ENCODE measurements at regions not wholly inside any gene's neighbourhood (a gene's known extent, or its start where the extent isn't known, plus 50 kb on each side); places are given as distances from the start of the nearest gene placed in this dataset.
A peak's percentile ranks its signal among the peaks of the same experiment; 100 is the strongest.

DNA sequence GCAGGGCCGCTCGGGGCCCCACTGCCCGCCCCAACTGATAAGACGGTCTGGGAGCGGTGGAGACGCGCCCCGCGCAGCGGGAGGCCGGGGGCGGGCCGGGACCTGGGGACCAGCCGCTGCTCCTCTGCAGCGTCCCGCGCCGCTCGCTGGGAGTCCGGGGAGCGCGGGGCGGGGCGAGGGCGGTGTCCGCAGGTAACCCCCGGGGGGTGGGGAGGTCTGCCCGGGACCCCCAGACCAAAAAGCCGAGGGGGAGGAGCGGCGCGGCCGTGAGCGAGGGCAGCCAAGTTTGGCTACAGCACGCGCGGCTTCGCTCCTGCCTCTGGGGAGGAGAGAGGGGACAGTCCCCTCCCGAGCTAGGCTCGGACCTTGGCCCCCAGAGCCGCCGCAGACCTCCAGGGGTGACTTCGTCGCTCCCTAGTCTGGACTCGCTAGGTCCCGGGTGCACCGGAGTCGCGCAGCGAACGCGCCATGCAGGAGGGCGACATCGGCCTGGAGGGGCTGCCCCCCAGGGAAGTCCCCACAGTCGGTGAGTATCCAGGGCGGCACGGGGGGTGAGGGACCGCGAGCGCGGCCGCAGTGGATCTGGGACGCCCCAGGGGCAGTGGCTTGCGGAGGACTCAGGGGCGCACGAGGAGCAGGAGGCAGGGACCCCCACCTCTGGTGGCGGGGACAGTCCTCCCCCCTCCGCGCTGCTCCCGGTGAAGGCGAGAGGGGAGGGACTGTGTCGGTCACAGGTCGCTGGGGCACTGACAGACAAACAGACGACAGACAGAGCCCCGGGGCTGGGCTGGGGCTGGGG lies 92.3 kb upstream of the ANO1 start:
- H3K27ac ChIP-seq (ENCODE audit: low read depth, low read length): peak overlapping the region; percentile 36
- H3K4me1 ChIP-seq (ENCODE audit: control insufficient read depth in 3 of 3, insufficient read depth in 3 of 3, low read length in 3 of 3): no peaks in the 10 kb centered on the region
- H3K9ac ChIP-seq (ENCODE audit: low read depth in 1 of 3, low read length in 3 of 3): peak overlapping the region in 1 of 3 donors; percentile 25
- H3K9me3 ChIP-seq (ENCODE audit: control insufficient read depth in 3 of 3, low read length in 3 of 3): no peaks in the 10 kb centered on the region
- no peaks in the 10 kb centered on the region for H3K36me3 ChIP-seq (ENCODE audit: control insufficient read depth in 3 of 3, insufficient read depth in 3 of 3, low read length in 3 of 3)
- H3K4me3 ChIP-seq (ENCODE audit: low read length in 3 of 3): peak overlapping the region in 1 of 3 donors; percentile 35
- H3K27me3 ChIP-seq (ENCODE audit: control insufficient read depth in 3 of 3, insufficient read depth in 3 of 3, low read length in 3 of 3): peaks cover 42 to 50% (median 50%) of the 10 kb centered on the region in 3 donors

DNA sequence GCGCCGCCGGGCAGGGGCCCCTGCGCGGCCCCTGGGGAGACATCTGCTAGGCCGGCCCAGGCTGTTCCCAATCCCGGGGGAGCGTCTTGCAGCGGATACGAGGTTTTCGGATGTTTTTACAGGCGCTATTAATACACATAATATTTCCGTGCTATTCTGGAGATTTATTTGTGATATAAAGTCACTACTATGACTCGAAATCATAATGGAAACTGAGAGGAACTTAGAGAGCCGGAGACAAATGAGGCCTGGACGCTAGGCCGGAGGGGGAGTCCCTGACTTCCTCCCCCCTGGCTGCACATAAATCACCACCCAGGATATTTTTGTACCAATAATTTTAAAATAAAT lies 91.7 kb upstream of the ANO1 start:
- Histone ChIP-seq H3K4me3 (ENCODE audit: low read length in 3 of 3) (no peak overlapping the region), H3K9ac (ENCODE audit: low read depth in 1 of 3, low read length in 3 of 3) (no peak overlapping the region), H3K4me1 (ENCODE audit: control insufficient read depth in 3 of 3, insufficient read depth in 3 of 3, low read length in 3 of 3) (no peaks in the 10 kb centered on the region), H3K27me3 (ENCODE audit: control insufficient read depth in 3 of 3, insufficient read depth in 3 of 3, low read length in 3 of 3) (peaks cover 42 to 48% (median 47%) of the 10 kb centered on the region in 3 donors), H3K27ac (ENCODE audit: low read depth, low read length) (peak overlapping the region; percentile 36), H3K9me3 (ENCODE audit: control insufficient read depth in 3 of 3, low read length in 3 of 3) (no peaks in the 10 kb centered on the region), H3K36me3 (ENCODE audit: control insufficient read depth in 3 of 3, insufficient read depth in 3 of 3, low read length in 3 of 3) (no peaks in the 10 kb centered on the region)

DNA sequence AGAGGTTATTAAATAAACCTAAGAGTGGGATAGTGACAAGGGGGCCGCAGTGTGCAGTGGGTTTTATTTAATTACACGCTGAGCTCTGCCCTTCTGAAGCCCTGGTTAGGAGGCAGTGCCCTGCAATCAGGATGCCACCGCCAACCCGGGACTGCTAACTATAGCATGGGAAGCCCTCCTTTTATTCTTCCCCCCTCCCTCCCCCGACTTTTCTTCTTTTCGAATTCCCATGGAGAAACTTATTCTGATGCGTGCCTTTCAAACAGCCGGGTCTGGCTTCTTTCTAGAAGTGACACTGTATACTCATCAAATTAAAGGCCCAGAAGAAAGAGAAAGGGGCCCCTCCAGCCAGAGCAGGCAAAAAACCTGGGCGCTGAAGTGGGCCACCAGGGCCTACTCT lies 91.3 kb upstream of the ANO1 start:
- Histone ChIP-seq H3K27ac (ENCODE audit: low read depth, low read length) (no peak overlapping the region), H3K27me3 (ENCODE audit: control insufficient read depth in 3 of 3, insufficient read depth in 3 of 3, low read length in 3 of 3) (peaks cover 42 to 46% (median 44%) of the 10 kb centered on the region in 3 donors), H3K9ac (ENCODE audit: low read depth in 1 of 3, low read length in 3 of 3) (no peak overlapping the region), H3K4me1 (ENCODE audit: control insufficient read depth in 3 of 3, insufficient read depth in 3 of 3, low read length in 3 of 3) (no peaks in the 10 kb centered on the region), H3K36me3 (ENCODE audit: control insufficient read depth in 3 of 3, insufficient read depth in 3 of 3, low read length in 3 of 3) (no peaks in the 10 kb centered on the region), H3K4me3 (ENCODE audit: low read length in 3 of 3) (no peak overlapping the region), H3K9me3 (ENCODE audit: control insufficient read depth in 3 of 3, low read length in 3 of 3) (no peaks in the 10 kb centered on the region)

DNA sequence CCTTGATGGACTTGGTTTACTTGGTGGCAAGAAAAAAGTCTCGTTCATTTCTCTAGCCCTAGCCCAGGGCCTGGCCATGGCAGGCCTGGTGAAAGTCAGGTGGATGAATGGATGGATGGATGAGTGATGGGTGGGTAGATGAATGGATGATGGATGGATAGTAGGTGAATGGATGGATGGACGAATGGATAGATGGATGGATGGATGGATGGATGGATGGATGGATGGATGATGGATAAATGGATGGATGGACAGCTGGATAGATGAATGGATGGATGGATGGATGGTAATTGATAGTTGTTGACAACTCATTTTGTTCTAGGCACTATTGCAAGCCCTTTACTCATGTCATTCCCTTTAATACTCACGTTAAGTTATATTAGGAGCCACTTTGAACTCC lies 86.1 kb upstream of the ANO1 start:
- H3K4me1 ChIP-seq (ENCODE audit: control insufficient read depth in 3 of 3, insufficient read depth in 3 of 3, low read length in 3 of 3): peaks cover 0 to 2% (median 0%) of the 10 kb centered on the region in 3 donors
- H3K27me3 ChIP-seq (ENCODE audit: control insufficient read depth in 3 of 3, insufficient read depth in 3 of 3, low read length in 3 of 3): peaks cover 12 to 13% (median 12%) of the 10 kb centered on the region in 3 donors
- no peak overlapping the region for H3K9ac ChIP-seq (ENCODE audit: low read depth in 1 of 3, low read length in 3 of 3)
- H3K4me3 ChIP-seq (ENCODE audit: low read length in 3 of 3): no peak overlapping the region
- peaks cover 0 to 4% (median 3%) of the 10 kb centered on the region in 3 donors for H3K9me3 ChIP-seq (ENCODE audit: control insufficient read depth in 3 of 3, low read length in 3 of 3)
- no peaks in the 10 kb centered on the region for H3K36me3 ChIP-seq (ENCODE audit: control insufficient read depth in 3 of 3, insufficient read depth in 3 of 3, low read length in 3 of 3)
- no peak overlapping the region for H3K27ac ChIP-seq (ENCODE audit: low read depth, low read length)

DNA sequence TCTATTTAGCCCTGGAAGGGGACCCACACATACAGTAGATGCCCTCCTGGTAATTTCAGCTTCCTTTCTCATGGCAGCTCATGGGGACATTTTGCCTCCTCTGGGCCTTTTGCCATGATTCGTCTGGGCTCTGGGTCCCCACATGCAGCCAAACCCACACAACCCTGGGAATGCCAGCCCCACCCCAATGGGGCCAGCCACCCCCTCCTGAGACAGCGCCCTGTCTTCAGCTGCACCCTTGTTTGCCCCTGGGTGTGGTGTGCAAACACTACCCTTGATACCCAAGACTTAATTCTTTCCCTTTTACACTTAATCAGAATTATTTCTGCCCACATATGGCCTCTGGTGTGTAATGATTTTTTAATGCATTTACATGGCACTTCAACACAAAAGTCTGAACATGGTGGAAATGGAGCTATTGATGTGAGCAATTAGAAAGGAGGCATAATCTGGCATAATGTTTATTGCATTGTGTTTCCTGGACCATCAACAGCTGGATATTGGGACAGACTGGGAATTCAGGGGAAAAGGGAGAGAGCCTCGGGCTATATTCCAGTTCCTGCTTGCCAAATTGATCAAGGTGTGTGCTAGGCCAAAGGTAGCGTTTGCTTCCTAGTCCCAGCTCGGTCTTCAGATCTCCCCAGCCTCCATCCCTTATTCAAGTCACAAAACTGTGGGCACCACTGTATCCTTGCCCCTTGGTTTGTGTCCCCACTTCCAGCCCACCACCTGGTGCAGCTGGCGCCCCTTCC lies 85.0 kb upstream of the ANO1 start:
- Histone ChIP-seq H3K4me3 (ENCODE audit: low read length in 3 of 3) (no peak overlapping the region), H3K36me3 (ENCODE audit: control insufficient read depth in 3 of 3, insufficient read depth in 3 of 3, low read length in 3 of 3) (no peaks in the 10 kb centered on the region), H3K27ac (ENCODE audit: low read depth, low read length) (no peak overlapping the region), H3K27me3 (ENCODE audit: control insufficient read depth in 3 of 3, insufficient read depth in 3 of 3, low read length in 3 of 3) (peaks cover 6 to 10% (median 8%) of the 10 kb centered on the region in 3 donors), H3K9ac (ENCODE audit: low read depth in 1 of 3, low read length in 3 of 3) (no peak overlapping the region), H3K4me1 (ENCODE audit: control insufficient read depth in 3 of 3, insufficient read depth in 3 of 3, low read length in 3 of 3) (peaks cover 0 to 2% (median 0%) of the 10 kb centered on the region in 3 donors), H3K9me3 (ENCODE audit: control insufficient read depth in 3 of 3, low read length in 3 of 3) (peaks cover 0 to 4% (median 3%) of the 10 kb centered on the region in 3 donors)

DNA sequence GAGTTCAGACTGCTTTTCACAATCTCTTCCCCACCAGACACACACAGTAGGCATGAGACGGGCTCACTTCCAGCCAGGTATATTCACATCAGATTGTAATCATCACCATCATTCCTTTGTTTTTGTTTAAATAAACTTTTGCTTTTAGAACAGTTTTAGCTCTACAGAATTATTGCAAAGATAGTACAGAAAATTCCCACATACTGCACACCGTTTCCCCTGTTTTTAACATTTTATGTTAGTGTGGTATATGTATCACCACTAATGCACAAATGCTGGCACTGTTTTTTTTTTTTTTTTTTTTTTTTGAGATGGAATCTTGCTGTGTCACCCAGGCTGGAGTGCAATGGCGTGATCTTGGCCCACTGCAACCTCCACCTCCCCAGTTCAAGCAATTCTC lies 83.3 kb upstream of the ANO1 start:
- Histone ChIP-seq H3K36me3 (ENCODE audit: control insufficient read depth in 3 of 3, insufficient read depth in 3 of 3, low read length in 3 of 3) (no peaks in the 10 kb centered on the region), H3K27me3 (ENCODE audit: control insufficient read depth in 3 of 3, insufficient read depth in 3 of 3, low read length in 3 of 3) (peaks cover 0 to 5% (median 0%) of the 10 kb centered on the region in 3 donors), H3K4me1 (ENCODE audit: control insufficient read depth in 3 of 3, insufficient read depth in 3 of 3, low read length in 3 of 3) (peaks cover 0 to 2% (median 0%) of the 10 kb centered on the region in 3 donors), H3K9me3 (ENCODE audit: control insufficient read depth in 3 of 3, low read length in 3 of 3) (peaks cover 0 to 4% (median 3%) of the 10 kb centered on the region in 3 donors), H3K4me3 (ENCODE audit: low read length in 3 of 3) (no peak overlapping the region), H3K27ac (ENCODE audit: low read depth, low read length) (no peak overlapping the region), H3K9ac (ENCODE audit: low read depth in 1 of 3, low read length in 3 of 3) (no peak overlapping the region)

DNA sequence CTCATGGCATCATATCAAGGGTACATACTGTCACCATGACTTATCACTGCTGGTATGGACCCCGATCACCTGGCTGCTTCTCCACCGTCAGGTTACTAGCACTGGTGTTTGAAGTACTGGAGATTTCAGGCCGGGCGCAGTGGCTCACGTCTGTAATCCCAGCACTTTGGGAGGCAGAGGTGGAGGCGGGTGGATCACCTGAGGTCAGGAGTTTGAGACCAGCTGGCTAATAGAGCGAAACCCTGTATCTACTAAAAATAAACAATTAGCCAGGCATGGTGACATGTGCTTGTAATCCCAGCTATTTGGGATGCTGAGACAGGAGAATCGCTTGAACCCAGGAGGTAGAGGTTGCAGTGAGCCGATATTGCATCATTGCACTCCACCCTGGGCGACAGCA lies 82.4 kb upstream of the ANO1 start:
- Histone ChIP-seq H3K4me1 (ENCODE audit: control insufficient read depth in 3 of 3, insufficient read depth in 3 of 3, low read length in 3 of 3) (peaks cover 0 to 2% (median 0%) of the 10 kb centered on the region in 3 donors), H3K27me3 (ENCODE audit: control insufficient read depth in 3 of 3, insufficient read depth in 3 of 3, low read length in 3 of 3) (peaks cover 0 to 5% (median 0%) of the 10 kb centered on the region in 3 donors), H3K36me3 (ENCODE audit: control insufficient read depth in 3 of 3, insufficient read depth in 3 of 3, low read length in 3 of 3) (no peaks in the 10 kb centered on the region), H3K4me3 (ENCODE audit: low read length in 3 of 3) (no peak overlapping the region), H3K27ac (ENCODE audit: low read depth, low read length) (no peak overlapping the region), H3K9ac (ENCODE audit: low read depth in 1 of 3, low read length in 3 of 3) (no peak overlapping the region), H3K9me3 (ENCODE audit: control insufficient read depth in 3 of 3, low read length in 3 of 3) (peaks cover 0 to 4% (median 3%) of the 10 kb centered on the region in 3 donors)

DNA sequence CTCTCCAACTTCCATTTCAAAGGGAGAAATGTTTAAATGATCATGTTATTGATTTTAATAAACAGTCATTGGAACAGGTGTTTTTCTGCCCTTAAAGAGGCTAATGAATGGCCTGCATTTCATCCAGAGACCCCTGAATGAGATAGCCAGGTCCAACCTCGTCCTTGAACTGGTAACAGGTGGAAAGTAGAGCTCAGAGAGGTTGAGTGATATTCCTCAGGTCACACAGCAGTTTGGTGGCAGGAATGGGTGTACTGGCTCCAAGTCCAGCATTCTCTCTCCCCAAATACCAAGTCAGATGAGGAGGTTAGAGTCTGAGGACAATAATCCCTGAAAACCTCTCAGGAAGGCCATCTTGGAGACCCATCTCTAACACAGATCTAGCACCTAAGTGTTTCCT lies 81.7 kb upstream of the ANO1 start:
- Histone ChIP-seq H3K27me3 (ENCODE audit: control insufficient read depth in 3 of 3, insufficient read depth in 3 of 3, low read length in 3 of 3) (peaks cover 0 to 5% (median 0%) of the 10 kb centered on the region in 3 donors), H3K9ac (ENCODE audit: low read depth in 1 of 3, low read length in 3 of 3) (no peak overlapping the region), H3K9me3 (ENCODE audit: control insufficient read depth in 3 of 3, low read length in 3 of 3) (peaks cover 0 to 4% (median 3%) of the 10 kb centered on the region in 3 donors), H3K36me3 (ENCODE audit: control insufficient read depth in 3 of 3, insufficient read depth in 3 of 3, low read length in 3 of 3) (no peaks in the 10 kb centered on the region), H3K27ac (ENCODE audit: low read depth, low read length) (no peak overlapping the region), H3K4me3 (ENCODE audit: low read length in 3 of 3) (no peak overlapping the region), H3K4me1 (ENCODE audit: control insufficient read depth in 3 of 3, insufficient read depth in 3 of 3, low read length in 3 of 3) (peaks cover 0 to 2% (median 0%) of the 10 kb centered on the region in 3 donors)

DNA sequence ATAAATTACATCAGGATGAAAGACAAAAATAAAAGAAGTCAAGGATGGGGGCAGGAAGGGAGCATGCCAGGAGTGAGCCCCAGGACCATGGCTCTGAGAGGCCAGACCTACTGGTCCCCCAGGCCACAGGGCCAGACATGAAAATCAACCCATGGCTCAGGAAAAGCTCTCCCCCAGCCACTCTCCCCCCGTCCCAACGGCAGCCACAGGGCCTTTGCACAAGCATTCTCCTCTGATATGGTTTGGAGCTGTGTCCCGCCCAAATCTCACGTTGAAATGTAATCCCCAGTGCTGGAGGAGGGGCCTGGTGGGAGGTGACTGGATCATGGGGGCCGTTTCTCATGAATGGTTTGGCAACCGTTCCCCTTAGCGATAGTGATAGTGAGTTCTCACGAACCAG lies 80.8 kb upstream of the ANO1 start:
- Histone ChIP-seq H3K4me3 (ENCODE audit: low read length in 3 of 3) (no peak overlapping the region), H3K9me3 (ENCODE audit: control insufficient read depth in 3 of 3, low read length in 3 of 3) (peaks cover 0 to 4% (median 3%) of the 10 kb centered on the region in 3 donors), H3K36me3 (ENCODE audit: control insufficient read depth in 3 of 3, insufficient read depth in 3 of 3, low read length in 3 of 3) (no peaks in the 10 kb centered on the region), H3K9ac (ENCODE audit: low read depth in 1 of 3, low read length in 3 of 3) (no peak overlapping the region), H3K4me1 (ENCODE audit: control insufficient read depth in 3 of 3, insufficient read depth in 3 of 3, low read length in 3 of 3) (peaks cover 0 to 2% (median 0%) of the 10 kb centered on the region in 3 donors), H3K27ac (ENCODE audit: low read depth, low read length) (no peak overlapping the region), H3K27me3 (ENCODE audit: control insufficient read depth in 3 of 3, insufficient read depth in 3 of 3, low read length in 3 of 3) (peaks cover 0 to 5% (median 0%) of the 10 kb centered on the region in 3 donors)

DNA sequence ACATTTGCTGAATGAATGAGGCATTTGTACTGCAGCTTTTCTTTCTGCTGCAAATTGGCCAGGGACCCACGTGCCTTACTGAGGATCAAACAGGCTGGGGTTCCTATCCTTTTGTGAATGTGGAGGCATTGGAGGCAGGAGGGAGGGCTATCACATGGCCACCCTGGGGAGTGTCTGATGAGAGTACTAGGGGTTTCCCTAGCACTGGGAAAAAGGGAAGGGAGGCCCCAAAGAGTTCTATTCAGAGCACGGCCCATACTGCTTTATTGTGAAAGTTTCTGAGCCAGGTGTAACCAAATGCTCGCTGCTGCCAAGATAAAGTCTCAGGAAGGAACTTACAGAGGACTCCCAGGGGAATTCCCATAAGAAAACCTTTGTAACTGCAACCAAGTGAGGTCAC lies 78.4 kb upstream of the ANO1 start:
- H3K9ac ChIP-seq (ENCODE audit: low read depth in 1 of 3, low read length in 3 of 3): no peak overlapping the region
- H3K9me3 ChIP-seq (ENCODE audit: control insufficient read depth in 3 of 3, low read length in 3 of 3): peaks cover 0 to 3% (median 0%) of the 10 kb centered on the region in 3 donors
- no peaks in the 10 kb centered on the region for H3K36me3 ChIP-seq (ENCODE audit: control insufficient read depth in 3 of 3, insufficient read depth in 3 of 3, low read length in 3 of 3)
- peaks cover 0 to 2% (median 0%) of the 10 kb centered on the region in 3 donors for H3K4me1 ChIP-seq (ENCODE audit: control insufficient read depth in 3 of 3, insufficient read depth in 3 of 3, low read length in 3 of 3)
- H3K4me3 ChIP-seq (ENCODE audit: low read length in 3 of 3): no peak overlapping the region
- no peak overlapping the region for H3K27ac ChIP-seq (ENCODE audit: low read depth, low read length)
- H3K27me3 ChIP-seq (ENCODE audit: control insufficient read depth in 3 of 3, insufficient read depth in 3 of 3, low read length in 3 of 3): peaks cover 0 to 5% (median 5%) of the 10 kb centered on the region in 3 donors
